HG03064 (cell line): ENCODE measurements at regions not wholly inside any gene's neighbourhood (a gene's known extent, or its start where the extent isn't known, plus 50 kb on each side); places are given as distances from the start of the nearest gene placed in this dataset.
"Not testable (repeated sequence)": the region's sequence is repeated elsewhere in the genome, so short reads cannot be mapped to it uniquely, and the experiment has no call there.

Experiments
- ATAC-seq: cut with Tn5 transposase; IDR thresholded peaks from one replicate; pipeline ENCODE4 v1.9.1; 2021; ENCODE audit warnings: low read depth; ENCODE audit not compliant: unreplicated experiment

DNA sequence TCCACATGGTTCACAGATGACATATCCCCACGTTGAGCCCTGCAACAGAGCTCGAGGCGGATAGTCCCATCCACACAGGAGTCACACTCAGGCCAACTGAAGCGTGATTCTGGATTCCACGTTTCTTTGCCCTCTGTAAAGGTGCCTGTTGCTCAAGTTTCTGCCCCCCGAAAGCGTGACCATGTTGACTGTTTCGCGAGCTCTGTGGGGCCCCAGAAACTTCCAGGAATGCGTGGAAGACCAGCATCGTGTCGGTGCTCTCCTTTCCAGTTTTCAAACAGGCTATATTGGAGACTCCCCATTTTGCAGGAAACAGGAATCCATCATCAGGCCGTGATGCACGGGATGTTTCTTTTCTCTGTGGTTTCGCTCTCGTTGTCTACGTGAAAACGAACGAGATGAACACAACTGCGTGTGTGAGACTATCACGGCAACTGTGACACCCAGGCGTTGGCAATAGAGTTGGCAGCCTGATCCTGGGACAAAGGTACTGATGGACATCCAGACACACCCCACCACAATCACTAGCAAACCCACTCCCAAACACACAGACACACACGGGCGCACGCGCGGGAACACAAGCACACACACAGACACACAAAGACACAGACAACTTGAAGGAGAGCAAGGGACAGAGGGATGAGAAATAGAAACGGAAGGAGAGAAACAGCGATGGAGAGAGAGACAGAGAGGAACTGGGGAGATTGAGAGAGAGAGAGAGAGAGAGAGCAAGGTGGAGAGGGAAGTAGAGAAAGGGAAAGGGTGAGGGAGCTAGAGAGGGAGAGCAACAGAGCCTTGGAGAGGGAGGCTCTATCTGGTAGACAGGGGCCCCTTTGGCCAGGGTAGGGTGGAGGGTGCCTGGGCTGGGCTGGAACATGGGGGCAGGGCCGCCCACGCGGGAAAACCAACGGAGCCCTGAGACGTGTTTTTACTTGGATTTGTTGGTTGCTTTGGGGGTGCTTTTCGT is 1609.3 kb downstream of the SPATA31A7 start:
- ATAC-seq, result not testable (repeated sequence)

DNA sequence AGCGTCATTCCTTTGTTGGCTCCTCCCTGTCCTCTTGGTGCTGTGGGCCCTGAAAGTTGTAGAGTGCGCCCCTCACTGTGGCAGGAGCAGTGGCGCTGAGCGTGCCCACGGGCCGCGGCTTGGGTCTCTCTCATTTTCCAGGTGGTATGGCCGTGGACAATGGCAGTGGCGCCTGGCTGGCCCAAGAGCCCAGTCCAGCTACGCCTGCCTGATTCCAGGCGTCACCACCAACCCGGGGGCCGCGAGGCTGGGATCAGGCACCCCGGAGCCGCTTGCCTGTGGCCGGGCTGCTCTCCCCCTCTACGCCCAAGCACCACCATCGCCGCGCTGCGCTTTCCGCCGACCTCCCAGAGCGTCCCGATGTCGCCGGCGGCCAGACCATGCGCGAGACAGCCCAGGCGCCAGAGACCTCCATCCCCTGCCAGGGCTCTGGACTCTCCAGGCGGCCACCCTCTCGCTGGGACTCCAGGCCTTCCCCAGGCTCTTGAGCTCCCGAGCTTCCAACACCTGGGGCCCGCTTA is 1610.1 kb downstream of the SPATA31A7 start:
- ATAC-seq, result not testable (repeated sequence)

DNA sequence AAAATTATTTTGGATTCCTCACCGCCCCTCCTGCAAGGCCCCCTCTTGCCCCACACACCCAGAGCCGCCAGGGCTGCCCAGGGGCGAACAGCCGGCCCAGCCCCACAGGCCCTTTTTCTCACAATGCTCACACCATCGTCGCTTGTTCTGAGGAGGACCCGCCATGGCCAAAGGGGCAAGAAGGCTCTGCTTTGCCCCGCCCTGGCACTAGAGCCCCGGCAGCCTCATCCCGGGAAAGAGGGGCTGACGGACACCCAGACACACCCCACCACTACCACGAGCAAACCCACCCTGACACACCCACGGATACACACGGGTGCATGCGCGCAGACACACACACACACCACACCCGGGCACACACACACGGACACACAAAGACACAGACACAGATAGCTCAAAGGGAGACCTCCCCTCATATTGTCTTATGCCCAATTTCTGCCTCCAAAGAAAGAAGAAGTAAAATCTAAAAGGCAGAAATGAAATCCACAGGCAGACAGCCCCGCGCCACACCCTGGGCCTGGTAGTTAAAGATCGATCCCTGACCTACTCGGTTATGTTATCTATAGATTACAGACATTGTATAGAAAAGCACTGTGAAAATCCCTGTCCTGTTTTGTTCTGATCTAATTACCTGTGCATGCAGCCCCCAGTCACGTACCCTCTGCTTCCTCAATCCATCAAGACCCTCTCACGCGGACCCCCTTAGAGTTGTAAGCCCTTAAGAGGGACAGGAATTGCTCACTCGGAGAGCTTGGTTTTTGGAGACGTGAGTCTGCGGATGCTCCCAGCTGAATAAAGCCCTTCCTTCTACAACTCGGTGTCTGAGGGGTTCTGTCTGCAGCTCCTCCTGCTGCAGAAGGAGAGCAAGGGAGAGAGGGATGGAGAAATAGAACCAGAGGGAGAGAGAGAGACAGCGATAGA is 1610.9 kb downstream of the SPATA31A7 start:
- not testable (repeated sequence) for ATAC-seq

DNA sequence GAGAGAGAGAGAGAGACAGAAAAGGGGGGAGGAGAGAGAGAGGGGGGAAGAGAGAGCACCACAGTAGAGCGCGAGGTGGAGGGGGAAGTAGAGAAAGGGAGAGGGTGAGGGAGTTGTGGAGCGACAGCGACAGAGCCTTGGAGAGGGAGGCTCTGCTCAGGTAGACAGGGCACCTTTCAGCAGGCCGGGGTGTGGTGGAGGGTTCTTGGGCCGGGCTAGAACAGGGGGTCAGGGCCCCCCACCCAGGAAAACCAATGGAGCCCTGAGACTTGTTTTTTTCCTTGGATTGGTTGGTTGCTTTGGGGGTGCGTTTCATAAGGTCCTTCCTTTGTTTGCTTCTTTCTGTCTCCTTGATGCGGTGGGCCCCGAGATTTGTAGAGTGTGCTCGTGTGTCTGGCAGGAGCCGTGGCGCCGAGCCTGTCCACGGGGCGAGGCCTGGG is 1611.6 kb downstream of the SPATA31A7 start:
- ATAC-seq, result not testable (repeated sequence)

DNA sequence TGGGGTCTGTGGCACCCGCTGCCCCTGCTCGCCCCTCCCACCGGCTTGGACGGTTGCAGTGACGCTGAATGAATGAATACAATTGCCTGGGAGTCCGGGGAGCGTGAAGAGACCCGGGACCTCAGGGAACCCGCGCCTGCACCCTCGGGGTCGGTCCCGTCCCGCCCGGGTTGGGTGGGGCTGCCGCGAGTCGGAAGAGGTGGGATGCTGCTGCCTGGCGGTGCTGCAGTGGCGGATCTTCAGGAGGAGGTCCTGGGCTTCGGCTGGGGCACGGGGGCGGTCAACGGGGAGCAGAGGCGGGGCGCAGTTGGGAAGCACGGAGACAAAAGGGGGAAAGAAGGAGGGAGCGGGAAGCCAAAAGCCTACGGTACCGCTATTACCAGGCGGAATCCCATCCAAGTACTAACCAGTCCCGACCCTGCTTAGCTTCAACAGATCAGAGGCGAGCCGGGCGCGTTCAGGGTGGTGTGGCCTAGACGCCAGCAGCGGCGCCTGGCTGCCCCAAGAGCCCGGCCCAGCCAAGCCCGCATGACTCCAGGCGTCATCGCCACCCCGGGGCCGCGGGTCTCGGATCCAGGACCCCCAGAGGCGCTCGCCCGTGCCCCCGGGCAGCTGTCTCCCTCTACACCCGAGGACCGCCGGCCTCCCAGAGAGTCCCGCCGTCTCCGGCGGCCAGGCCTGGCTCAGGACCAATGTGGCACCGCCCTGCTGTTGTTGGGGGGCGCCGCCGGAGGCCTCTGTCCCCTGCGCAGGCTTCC is 1612.3 kb downstream of the SPATA31A7 start:
- ATAC-seq, result peak; percentile 98

DNA sequence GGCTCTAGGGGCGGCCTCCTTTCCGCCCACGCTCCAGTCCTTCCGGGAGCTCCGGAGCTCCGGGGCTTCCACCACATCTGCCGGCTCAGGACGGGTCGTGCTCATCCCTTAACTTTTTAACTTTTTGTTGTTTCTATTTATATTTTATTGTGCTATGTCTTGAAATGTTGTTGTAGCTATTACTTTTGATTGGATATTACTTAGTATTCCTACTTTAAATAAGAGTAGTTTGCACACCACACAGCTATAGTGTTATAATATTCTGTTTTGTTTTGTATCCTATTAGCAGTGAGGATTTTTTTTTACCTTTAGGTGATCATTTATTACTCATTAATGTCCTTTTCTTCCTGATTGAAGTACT is 1612.9 kb downstream of the SPATA31A7 start:
- ATAC-seq, result not testable (repeated sequence)

DNA sequence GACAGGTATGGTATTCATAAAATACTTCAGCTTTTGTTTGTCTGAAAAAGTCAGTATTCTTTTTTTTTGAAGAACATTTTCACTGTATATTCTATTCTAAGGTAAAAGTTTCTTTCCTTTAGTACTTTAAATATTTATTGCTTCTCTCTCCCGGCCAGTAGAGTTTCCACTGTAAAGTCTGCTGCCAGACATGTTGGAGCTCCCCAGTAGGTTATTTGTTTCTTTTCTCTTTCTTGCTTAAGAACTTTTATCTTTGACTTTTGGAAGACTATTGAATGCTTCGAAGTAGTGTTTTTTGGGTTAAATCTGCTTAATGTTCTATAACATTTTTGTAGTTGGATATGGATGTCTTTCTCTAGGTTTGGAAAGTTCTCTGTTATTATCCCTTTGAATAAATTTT is 1613.3 kb downstream of the SPATA31A7 start:
- not testable (repeated sequence) for ATAC-seq

DNA sequence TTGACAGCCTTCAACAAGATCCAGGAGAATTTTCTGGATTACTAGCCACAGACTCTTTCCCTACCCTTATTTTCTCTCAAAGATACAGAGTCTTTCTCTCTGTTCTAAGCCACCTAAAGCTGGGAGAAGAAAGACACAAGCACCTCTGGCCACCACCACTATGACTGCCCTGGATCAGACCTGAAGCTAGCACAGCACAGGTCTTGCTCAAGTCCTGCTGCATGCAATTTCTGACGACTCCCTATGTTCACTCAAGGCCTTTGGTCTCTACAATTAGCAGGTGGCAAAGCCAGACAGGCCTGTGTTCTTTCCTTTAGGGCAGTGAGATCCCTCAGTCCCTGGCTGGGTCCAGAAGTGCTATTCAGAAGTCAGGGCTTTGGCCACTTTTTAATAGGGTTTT is 1614.5 kb downstream of the SPATA31A7 start:
- not testable (repeated sequence) for ATAC-seq

DNA sequence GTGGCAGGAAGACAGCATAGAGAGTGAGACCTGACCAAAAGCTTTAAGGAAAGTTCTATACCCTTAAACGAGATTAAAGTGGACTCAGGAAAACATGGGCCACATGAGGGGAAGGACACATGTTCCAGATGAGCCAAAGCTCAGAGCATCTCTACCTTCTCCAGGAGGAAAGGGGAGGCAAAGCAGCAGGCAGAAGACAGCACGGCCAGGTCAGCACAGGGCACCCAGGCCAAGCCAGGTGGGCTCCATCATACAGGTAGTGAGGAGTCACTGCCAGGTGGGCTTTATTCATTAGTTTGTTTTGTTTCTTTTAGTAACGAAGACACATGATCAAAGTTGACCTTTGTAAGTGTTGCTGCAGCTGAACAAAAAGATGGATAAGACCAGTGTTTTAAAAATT is 1617.6 kb downstream of the SPATA31A7 start:
- not testable (repeated sequence) for ATAC-seq

DNA sequence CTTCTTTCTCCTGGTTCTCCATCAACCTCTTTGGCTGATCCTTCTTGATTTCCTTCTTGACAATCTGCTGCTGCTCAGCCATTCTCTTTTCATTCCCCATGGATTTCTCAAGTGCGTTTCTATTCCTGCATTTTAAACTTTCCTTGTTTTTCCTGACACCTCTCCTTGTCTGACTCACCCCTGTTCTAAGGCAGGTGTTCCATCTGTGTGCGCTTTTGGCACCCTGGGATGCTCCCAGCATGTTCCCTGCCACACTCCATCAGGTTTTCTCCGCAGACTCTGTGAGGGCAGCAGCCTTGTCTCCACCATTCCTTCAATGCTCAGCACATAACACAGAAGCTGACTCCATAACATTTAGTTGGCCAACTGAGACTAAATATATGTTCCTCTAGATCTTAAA is 1618.2 kb downstream of the SPATA31A7 start:
- ATAC-seq, result not testable (repeated sequence)

DNA sequence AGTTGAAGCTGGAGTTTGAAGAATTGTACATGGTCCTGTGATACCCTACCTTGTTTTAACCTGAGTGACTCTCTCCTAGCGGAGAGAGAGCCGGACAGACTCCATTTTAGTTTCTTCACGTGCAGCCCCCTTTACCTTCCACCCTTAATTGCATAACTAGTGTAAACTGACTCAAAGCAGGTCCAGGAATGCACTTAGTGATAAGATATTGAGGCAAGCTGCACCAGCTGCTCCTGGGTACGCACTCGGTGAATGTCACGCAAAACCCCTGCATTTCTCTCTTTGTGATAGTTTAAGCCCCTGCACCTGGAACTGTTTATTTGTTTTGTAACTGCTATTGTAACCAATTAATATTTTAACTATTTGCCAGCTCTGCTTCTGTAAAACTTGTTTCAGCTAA is 1620.5 kb downstream of the SPATA31A7 start:
- ATAC-seq, result not testable (repeated sequence)

DNA sequence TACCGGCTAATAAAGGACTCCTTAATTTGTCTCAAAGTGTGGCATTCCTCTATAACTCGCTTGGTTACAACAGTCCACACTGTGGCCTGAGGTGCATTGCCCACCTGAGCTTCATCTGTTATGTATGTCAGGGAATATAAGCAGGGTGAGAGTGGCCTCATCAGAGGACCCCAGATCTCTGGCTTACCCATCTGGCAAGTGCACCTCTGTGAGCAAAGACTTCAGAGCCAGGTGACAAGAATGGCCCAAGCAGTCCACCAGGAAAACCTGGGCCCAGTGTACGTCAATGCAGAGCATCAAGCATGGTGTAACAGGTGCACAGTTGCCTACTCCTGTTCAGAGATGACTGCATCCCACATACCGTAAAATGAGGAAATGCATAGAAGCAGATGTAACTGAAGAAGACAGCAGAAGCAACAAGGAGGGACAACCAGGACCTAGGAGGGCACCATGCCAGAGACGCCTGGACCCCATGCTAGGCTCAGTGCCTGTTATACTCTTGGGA is 1621.0 kb downstream of the SPATA31A7 start:
- not testable (repeated sequence) for ATAC-seq

DNA sequence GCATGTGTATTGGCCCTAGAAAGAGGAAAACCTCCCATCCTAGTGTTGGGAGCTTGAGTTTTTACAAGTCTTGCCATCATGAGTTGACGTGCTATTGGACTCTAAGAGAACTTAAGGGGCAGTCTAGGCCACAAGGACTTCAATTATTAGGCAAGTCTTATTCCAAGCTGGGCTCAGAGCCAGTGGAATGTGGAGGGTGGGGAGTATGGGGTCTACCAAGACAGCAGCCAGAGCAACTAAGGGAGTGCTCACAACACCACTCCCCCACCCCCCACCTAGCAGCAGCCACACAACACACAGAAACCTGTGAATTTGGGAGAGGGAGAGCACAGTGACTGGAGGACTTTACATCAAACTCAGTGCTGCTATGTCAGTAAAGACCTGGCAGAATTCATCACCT is 1625.6 kb downstream of the SPATA31A7 start:
- not testable (repeated sequence) for ATAC-seq

DNA sequence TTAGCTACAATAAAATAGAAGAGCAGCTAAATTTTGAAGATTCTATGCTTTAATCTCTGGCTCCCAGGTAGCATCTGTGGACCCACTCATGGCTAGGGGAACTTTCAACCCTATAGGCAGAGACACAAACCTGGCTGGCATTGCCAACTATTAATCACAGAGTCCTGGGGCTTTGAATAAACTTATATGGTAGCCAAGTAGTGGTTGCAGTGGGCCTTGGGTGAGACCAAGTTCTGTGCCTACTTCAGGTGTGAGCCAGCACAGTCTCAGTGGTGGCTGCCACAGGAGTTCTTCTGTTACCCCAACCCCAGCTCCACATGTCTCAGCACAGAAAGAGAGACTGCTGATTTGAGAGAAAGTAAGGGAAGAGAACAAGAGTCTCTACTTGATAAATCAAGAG is 1626.5 kb downstream of the SPATA31A7 start:
- not testable (repeated sequence) for ATAC-seq

DNA sequence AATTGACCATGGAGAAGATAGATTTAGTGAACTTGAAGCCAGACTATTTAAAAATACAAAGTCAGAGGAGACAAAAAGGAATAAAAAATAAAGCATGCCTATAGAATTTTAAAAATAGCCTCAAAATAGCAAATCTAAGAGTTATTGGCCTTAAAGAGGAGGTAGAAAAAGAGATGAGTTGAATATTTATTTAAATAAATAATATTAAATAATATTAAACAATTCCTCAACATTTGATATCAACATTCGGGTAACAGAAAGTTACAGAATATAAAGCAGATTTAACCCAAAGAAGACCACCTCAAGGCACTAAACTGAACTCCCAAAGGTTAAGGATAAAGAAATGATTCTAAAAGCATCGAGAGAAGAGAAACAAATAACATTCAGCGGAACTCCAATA is 1627.4 kb downstream of the SPATA31A7 start:
- ATAC-seq, result not testable (repeated sequence)

DNA sequence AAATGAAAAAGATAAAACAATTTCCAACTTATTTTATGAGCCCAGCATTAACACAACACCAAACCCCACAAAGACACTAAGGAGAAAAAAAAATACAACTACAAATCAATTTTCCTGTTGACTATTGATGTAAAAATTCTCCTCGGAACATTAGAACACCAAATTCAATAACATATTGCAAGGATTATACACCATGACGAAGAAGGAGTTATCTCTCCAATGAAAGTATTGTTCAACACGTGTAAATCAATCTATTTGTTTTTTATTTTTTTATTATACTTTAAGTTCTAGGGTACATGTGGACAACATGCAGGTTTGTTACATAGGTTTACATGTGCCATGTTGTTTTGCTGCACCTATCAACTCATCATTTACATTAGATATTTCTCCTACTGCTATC is 1632.3 kb downstream of the SPATA31A7 start:
- not testable (repeated sequence) for ATAC-seq

DNA sequence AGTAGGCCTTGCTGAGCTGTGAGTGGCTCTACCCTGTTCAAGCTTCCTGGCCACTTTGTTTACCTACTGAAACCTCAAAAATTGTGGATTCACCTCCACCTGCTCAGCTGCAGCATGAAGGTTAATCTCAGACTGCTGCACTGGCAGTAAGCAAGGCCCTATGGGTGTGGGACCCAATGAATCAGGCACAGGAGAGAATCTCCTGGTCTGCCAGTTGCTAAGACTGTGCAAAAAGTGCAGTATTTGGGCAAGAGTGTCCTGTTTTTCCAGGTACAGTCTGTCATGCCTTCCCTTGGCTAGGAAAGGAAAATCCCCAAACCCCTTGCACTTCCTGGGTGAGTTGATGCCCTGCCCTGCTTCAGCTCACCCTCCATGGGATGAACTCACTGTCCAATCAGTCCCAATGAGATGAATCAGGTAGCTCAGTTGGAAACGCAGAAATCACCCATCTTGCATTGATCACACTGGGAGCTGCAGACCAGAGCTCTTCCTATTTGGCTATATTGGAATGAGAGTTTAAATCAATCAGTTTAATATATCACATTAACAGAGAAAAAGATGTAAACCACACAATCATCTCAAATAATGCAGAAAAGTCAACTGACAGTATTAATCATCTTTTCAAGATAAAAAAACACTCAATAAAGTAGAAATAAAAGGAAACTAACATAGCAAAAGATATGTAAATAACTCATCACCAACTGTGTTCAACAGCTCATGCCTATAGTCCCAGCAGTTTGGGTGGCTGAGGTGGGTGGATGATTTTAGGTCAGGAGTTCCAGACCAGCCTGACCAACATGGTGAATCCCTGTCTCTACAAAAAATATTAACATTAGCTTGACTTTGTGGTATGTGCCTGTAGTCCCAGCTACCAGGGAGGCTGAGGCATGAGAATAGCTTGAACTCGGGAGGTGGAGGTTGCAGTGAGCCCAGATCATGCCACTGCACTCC is 1638.4 kb downstream of the SPATA31A7 start:
- not testable (repeated sequence) for ATAC-seq

DNA sequence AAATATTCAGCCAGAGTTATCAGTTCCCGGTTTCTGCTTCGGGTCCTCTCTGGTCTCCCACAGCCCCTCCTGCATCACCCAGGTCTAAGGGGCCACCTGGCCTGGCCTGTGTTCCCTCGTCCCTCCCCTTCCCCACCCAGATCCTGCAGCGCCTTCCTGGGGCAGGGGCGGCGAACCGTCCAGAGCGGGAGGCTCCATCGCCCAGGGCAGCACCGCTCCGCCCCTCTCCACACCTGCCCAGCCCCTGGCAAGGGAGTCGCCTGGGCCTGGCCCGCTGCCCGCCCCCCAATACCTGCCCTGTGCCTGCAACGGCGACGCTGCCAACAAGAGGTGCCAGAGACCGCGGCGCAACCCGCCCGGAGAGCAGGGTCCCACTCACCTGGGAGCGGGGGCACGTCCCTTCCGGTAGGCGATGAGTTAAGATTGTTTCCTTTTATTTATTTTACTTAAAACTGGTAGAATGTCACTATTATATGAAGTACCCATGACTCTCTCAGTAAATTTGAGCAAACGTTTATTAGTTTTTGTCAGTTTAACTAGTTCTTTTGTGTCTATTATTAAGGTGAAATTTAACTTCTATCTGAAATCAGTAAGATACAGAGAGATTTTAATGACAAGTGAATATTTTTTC is 1641.1 kb downstream of the SPATA31A7 start:
- not testable (repeated sequence) for ATAC-seq
